GM12878 (cell line): ENCODE measurements at regions not wholly inside any gene's neighbourhood (a gene's known extent, or its start where the extent isn't known, plus 50 kb on each side); places are given as distances from the start of the nearest gene placed in this dataset.

Experiments used
- ATAC-seq: fragments of 200-7000 bp; cut with Tn5 transposase; 3 replicates; pipeline ENCODE4 v1.9.1; 2020; ENCODE audit warnings: mild to moderate bottlenecking, moderate library complexity
- BruUV-seq: library from RNA; stranded (reverse); fragments of 400-500 nt; replicated peaks from 2 replicates; lab custom pipeline; 2021; lab: Mats Ljungman, UMichigan
- CTCF ChIA-PET: fragments of 300-600 bp; sonication (Branson Sonifier 250); formaldehyde crosslinking; extraction: SDS; loops from one replicate; lab custom pipeline; 2021; ENCODE audit warnings: inconsistent platforms; lab: Yijun Ruan, JAX
- POLR2A ChIA-PET: fragments of 350-600 bp; formaldehyde crosslinking; extraction: SDS; loops from one replicate; lab custom pipeline; 2021; ENCODE audit warnings: inconsistent platforms; lab: Charles Lee
- RAD21 ChIA-PET: fragments of 300-600 bp; sonication (Branson Sonifier 250); formaldehyde crosslinking; loops from one replicate; lab custom pipeline; 2023; ENCODE audit warnings: antibody characterized with exemption; ENCODE audit not compliant: unreplicated experiment; lab: Charles Lee
- SMC1A ChIA-PET: fragments of 300-600 bp; sonication (Branson Sonifier 250); formaldehyde crosslinking; loops from one replicate; lab custom pipeline; 2023; ENCODE audit not compliant: unreplicated experiment, uncharacterized antibody; lab: Charles Lee
- DNase-seq: peaks from one replicate; pipeline ENCODE4 v3.0.0-alpha.2; 2011; ENCODE audit warnings: low read depth, low spot score
- FAIRE-seq: peaks from 3 replicates; lab custom pipeline; 2011; peaks lifted over from hg19 to GRCh38; lab: Jason Lieb, UNC
- H2AFZ ChIP-seq: 2 replicates; pipeline ENCODE4 v1.6.0; 2011; ENCODE audit warnings: low read depth, low read length, control low read depth; ENCODE audit not compliant: control insufficient read depth
- H3K27ac ChIP-seq: 2 replicates; pipeline ENCODE4 v1.5.1; 2011; ENCODE audit warnings: control low read depth; ENCODE audit not compliant: control insufficient read depth, insufficient read depth
- H3K27me3 ChIP-seq, 2 experiments: replicated peaks in 1 of 2; 2 replicates each; pipeline versions ENCODE4 v1.6.0 to v1.6.1; 2011; ENCODE audit warnings: low read length in 1 of 2; ENCODE audit not compliant: control insufficient read depth in 2 of 2, insufficient read depth in 2 of 2
- H3K36me3 ChIP-seq, 2 experiments: 2 replicates each; pipeline ENCODE4 v1.5.1; 2011; ENCODE audit warnings: low read length in 1 of 2; ENCODE audit not compliant: control insufficient read depth in 2 of 2, insufficient read depth in 2 of 2
- H3K4me1 ChIP-seq: 2 replicates; pipeline ENCODE4 v1.6.1; 2011; ENCODE audit warnings: mild to moderate bottlenecking, low read length, moderate library complexity, mixed read lengths; ENCODE audit not compliant: control insufficient read depth, insufficient read depth
- H3K4me2 ChIP-seq: 2 replicates; pipeline ENCODE4 v1.6.0; 2011; ENCODE audit warnings: control low read depth; ENCODE audit not compliant: control insufficient read depth, insufficient read depth
- H3K4me3 ChIP-seq: fragments of 200-600 bp; sonication (generic); 2 replicates; pipeline ENCODE4 v1.5.1; 2016
- H3K79me2 ChIP-seq: 2 replicates; pipeline ENCODE4 v1.6.0; 2011; ENCODE audit warnings: low read length; ENCODE audit not compliant: control insufficient read depth, insufficient read depth
- H3K9ac ChIP-seq: 2 replicates; pipeline ENCODE4 v1.8.0; 2011; ENCODE audit warnings: low read length, control low read depth, mixed read lengths; ENCODE audit not compliant: control insufficient read depth, insufficient read depth
- H3K9me3 ChIP-seq: replicated peaks from 3 replicates; pipeline ENCODE4 v1.5.1; 2011; ENCODE audit warnings: mild to moderate bottlenecking, low read length; ENCODE audit not compliant: control insufficient read depth, insufficient read depth
- H4K20me1 ChIP-seq: 2 replicates; pipeline ENCODE4 v1.6.0; 2011; ENCODE audit not compliant: control insufficient read depth, insufficient read depth
- CREM ChIP-seq: IDR thresholded peaks from 2 replicates; pipeline ENCODE4 v1.6.1; 2014; ENCODE audit warnings: antibody characterized with exemption, low read depth
- E2F8 ChIP-seq: fragments of 450-650 bp; IDR thresholded peaks from 2 replicates; pipeline ENCODE4 v1.6.1; 2018; ENCODE audit warnings: mild to moderate bottlenecking, low read depth, moderate library complexity; ENCODE audit not compliant: partially characterized antibody
- GABPA ChIP-seq: IDR thresholded peaks from 2 replicates; pipeline ENCODE4 v1.6.1; 2014; ENCODE audit warnings: antibody characterized with exemption, low read depth, mild to moderate bottlenecking, inconsistent platforms
- JUND ChIP-seq: IDR thresholded peaks from 2 replicates; pipeline ENCODE4 v1.6.1; 2012; ENCODE audit warnings: low read depth, mild to moderate bottlenecking, low read length, improper control_type of control experiment, moderate library complexity
- WGBS: methylation state at CpG from one replicate; pipeline ENCODE4 v1.1.6; 2016; ENCODE audit warnings: low lambda C conversion rate; ENCODE audit not compliant: insufficient replicate concordance, insufficient coverage; ENCODE audit errors: missing lambda C conversion rate; 5-methylcytosine and 5-hydroxymethylcytosine counted together
- in situ Hi-C: fragments of 300-500 bp; cut with MboI; formaldehyde crosslinking; loops from 9 replicates; pipeline ENCODE4 v1.14.3; 2018; ENCODE audit warnings: mixed read lengths
- intact Hi-C: fragments of 100-400 bp; cut with micrococcal nuclease; formaldehyde crosslinking; loops from one replicate; pipeline ENCODE4 v1.14.2; 2022; ENCODE audit not compliant: unreplicated experiment

GRCh38 chr15:77748078-77749064 is 115.7 kb upstream of the LINGO1 start:
- H3K9me3 ChIP-seq: no peaks in the 10 kb centered on the region
- H3K27me3 ChIP-seq: no peaks in the 10 kb centered on the region; a peak in 1 of 4 replicates
- TF ChIP-seq JUND: no peak
- TF ChIP-seq E2F8: no peak
- no peak for TF ChIP-seq GABPA
- TF ChIP-seq CREM: no peak
- no peaks in the 10 kb centered on the region for H4K20me1 ChIP-seq
- no peak overlapping the region for H3K4me3 ChIP-seq
- DNase-seq: no peak
- RAD21 ChIA-PET: interaction anchor here (1.0 kb wide), 1 partner anchor 150 kb away, joined by 3 read pairs; no protein-coding TSS in a partner anchor
- no peak overlapping the region for H3K4me2 ChIP-seq
- H2AFZ ChIP-seq: no peak overlapping the region
- no peak overlapping the region for H3K27ac ChIP-seq
- no peaks in the 10 kb centered on the region for H3K36me3 ChIP-seq
- no peak overlapping the region for H3K9ac ChIP-seq
- peak; percentile 32; the same call in 2 of the 3 replicates for ATAC-seq
- no peaks in the 10 kb centered on the region for H3K4me1 ChIP-seq
- CTCF ChIA-PET: no interaction called here
- 24% methylated on average over 8 of the region's 10 CpGs for WGBS
- no TSS peak for BruUV-seq
- H3K79me2 ChIP-seq: no peaks in the 10 kb centered on the region
- intact Hi-C loops (no loop called here), in situ Hi-C loops (no loop called here)
- FAIRE-seq: no peak
- SMC1A ChIA-PET: no interaction called here
- POLR2A ChIA-PET: no interaction called here
